Subcutaneous abdominal adipose tissue (tissue), 5 donors: ENCODE measurements at regions not wholly inside any gene's neighbourhood (a gene's known extent, or its start where the extent isn't known, plus 50 kb on each side); places are given as distances from the start of the nearest gene placed in this dataset.

ENCODE experiments used
- H3K27ac ChIP-seq: one replicate; pipeline ENCODE4 v1.7.0; 2013; ENCODE audit warnings: low read depth, mild to moderate bottlenecking, inconsistent platforms, low read length, moderate library complexity
- H3K27me3 ChIP-seq, 5 donors: one replicate each; pipeline ENCODE4 v1.7.0; 2013; ENCODE audit warnings: low read length in 5 of 5, inconsistent platforms in 1 of 5; ENCODE audit not compliant: control insufficient read depth in 5 of 5, insufficient read depth in 4 of 5
- H3K36me3 ChIP-seq, 5 donors: one replicate each; pipeline ENCODE4 v1.7.0; 2013; ENCODE audit warnings: low read length in 5 of 5; ENCODE audit not compliant: control insufficient read depth in 5 of 5, insufficient read depth in 5 of 5
- H3K4me1 ChIP-seq, 5 donors: one replicate each; pipeline ENCODE4 v1.7.0; 2013; ENCODE audit warnings: low read length in 5 of 5, mild to moderate bottlenecking in 3 of 5, moderate library complexity in 1 of 5; ENCODE audit not compliant: control insufficient read depth in 5 of 5, insufficient read depth in 5 of 5
- H3K4me3 ChIP-seq, 5 donors: one replicate each; pipeline ENCODE4 v1.7.0; 2013; ENCODE audit warnings: low read length in 5 of 5, low read depth in 1 of 5
- H3K9ac ChIP-seq, 5 donors: one replicate each; pipeline ENCODE4 v1.7.0; 2013; ENCODE audit warnings: low read length in 5 of 5, mild to moderate bottlenecking in 4 of 5, moderate library complexity in 3 of 5
- H3K9me3 ChIP-seq, 5 donors: one replicate each; pipeline ENCODE4 v1.7.0; 2013; ENCODE audit warnings: low read length in 5 of 5; ENCODE audit not compliant: control insufficient read depth in 5 of 5
- donor health status: healthy.
- donor health status: healthy.
- donor health status: healthy.
- donor health status: healthy.
- donor health status: healthy.

DNA sequence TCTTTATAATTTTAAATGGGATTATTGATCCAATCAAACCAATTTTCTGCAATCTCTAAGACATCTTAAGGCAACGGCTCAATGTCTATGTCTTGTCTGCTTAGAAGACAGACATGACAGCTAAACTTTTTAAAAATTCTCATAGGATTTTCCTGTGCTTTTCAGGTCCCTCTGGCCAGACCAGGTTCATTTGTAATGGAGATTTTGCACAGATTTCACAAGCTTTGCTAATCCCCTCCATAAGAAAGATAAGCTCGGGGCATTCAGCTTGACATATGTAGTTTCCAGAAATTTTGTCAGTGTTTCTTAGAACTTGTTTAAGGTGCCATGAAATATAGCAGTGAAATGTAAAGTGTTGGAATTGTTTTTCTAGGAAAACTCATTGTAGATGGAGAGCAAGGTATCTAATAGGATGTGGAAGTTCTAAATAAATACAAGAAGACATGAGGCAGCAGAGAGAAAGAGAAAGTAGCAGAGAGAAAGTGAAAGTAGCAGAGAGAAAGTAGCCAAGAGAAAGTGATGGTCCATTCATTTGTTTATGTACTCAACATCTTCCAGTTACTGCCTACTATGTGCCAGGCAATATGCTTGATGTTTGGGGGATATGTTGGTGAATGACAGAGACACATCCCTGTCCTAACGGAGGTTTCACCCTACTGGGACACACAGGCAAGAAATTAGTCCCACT, 219.1 kb upstream of the ARHGAP42 start:
- H3K4me1 ChIP-seq: peaks cover 0 to 7% (median 4%) of the 10 kb centered on the region in 5 donors
- H3K36me3 ChIP-seq: no peaks in the 10 kb centered on the region
- H3K4me3 ChIP-seq: no peak overlapping the region
- no peaks in the 10 kb centered on the region for H3K27me3 ChIP-seq
- peaks cover 0 to 2% (median 0%) of the 10 kb centered on the region in 5 donors for H3K9me3 ChIP-seq
- H3K9ac ChIP-seq: no peak overlapping the region
- no peak overlapping the region for H3K27ac ChIP-seq

DNA sequence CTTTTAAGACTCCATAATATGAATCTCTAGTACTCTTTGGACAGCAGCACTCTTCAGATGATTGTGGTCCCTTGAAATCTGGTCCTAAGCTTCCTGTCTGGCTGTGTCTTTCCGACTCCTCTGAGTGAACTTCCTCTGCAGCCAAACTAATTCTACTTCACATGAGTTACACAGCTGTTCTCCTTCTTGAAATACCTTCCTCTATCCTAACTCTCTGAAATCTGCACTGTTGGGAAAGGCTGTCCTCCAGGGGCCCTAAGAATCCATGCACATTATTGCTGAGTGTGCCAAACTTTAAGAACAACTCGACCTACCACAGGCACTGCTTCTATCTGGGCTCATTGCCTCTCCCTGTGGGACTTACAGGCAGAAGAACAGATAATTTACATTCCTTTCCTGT, 217.3 kb upstream of the ARHGAP42 start:
- Histone ChIP-seq H3K27ac (no peak overlapping the region), H3K4me3 (no peak overlapping the region)

DNA sequence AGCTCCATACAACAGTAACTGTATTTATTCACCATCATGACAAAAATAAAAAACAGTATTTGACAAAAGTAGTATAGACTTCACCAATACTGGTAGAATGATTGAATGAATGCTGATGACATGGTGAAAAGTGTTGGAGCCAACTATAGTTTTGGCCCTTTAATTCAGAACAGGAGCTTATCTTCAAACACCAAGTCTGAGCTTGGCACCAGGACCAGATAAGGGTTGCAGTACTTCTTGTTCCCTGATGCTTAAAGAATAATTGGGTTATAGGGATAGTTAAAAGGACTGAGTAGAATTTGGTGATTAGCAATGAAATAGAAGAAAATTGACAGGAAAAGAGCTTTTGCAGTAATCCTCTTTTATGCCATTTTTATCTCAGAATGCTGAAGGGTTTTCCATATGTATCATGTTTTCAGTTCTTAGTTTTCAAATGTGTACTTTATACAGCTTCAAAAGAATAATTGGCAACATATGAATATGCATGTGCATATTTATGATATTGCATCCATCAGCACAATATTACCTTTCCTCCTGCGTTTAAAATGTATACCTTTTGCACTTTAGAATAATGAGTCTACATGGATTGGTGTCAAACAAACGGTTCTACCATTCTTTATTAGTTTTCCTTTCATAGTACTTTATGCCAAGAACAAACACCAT, 214.2 kb upstream of the ARHGAP42 start:
- Histone ChIP-seq H3K9ac (no peak overlapping the region), H3K4me3 (no peak overlapping the region), H3K4me1 (peaks cover 0 to 7% (median 4%) of the 10 kb centered on the region in 5 donors), H3K27me3 (no peaks in the 10 kb centered on the region), H3K9me3 (peaks cover 0 to 2% (median 0%) of the 10 kb centered on the region in 5 donors), H3K36me3 (no peaks in the 10 kb centered on the region), H3K27ac (no peak overlapping the region)

More for the DNA sequence above, 217.3 kb upstream of the ARHGAP42 start:
- Histone ChIP-seq H3K9ac (no peak overlapping the region), H3K27me3 (no peaks in the 10 kb centered on the region), H3K9me3 (peaks cover 0 to 2% (median 0%) of the 10 kb centered on the region in 5 donors), H3K36me3 (no peaks in the 10 kb centered on the region), H3K4me1 (peaks cover 0 to 7% (median 4%) of the 10 kb centered on the region in 5 donors)

DNA sequence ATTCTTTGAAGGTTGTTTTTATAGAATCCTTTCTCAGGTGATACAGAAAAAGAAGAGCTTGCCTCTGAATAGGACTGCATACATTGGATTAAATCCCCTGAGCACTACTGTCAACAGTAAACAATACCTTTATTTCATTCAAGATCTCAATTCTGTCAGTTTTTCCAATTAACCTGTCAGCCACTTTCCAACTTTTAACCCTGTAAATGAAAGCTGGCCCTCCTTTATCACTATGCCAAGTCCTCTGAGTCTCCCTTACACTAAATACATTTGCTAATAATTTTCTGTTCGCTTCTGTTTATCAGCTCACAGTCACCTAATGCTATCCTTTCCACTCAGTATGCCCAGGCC, 213.7 kb upstream of the ARHGAP42 start:
- Histone ChIP-seq H3K36me3 (no peaks in the 10 kb centered on the region), H3K27me3 (no peaks in the 10 kb centered on the region), H3K9ac (no peak overlapping the region), H3K27ac (no peak overlapping the region), H3K4me1 (peaks cover 0 to 7% (median 4%) of the 10 kb centered on the region in 5 donors), H3K4me3 (no peak overlapping the region), H3K9me3 (peaks cover 0 to 2% (median 0%) of the 10 kb centered on the region in 5 donors)

DNA sequence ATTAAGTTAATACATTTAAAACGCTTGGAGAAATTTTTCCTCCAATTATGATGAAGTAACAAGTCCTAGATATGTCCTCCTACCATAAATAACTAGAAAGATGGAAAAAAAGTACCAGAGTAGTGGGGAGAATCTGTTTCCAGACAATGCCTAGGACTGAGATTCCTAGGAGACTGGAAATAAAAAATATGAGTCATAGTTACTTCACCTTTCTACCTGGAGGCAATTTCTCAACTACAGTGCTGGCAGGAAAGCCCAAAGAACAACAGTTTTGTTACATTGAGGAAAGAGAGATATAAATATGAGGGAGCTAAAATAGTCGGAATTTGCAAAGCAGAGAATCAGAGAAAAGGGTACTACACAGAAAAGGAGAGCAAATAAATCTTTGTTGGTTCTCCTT, 202.1 kb upstream of the ARHGAP42 start:
- H3K27me3 ChIP-seq: no peaks in the 10 kb centered on the region
- no peak overlapping the region for H3K27ac ChIP-seq
- no peaks in the 10 kb centered on the region for H3K4me1 ChIP-seq
- no peaks in the 10 kb centered on the region for H3K36me3 ChIP-seq
- H3K9ac ChIP-seq: no peak overlapping the region
- peaks cover 0 to 12% (median 7%) of the 10 kb centered on the region in 5 donors for H3K9me3 ChIP-seq
- no peak overlapping the region for H3K4me3 ChIP-seq

DNA sequence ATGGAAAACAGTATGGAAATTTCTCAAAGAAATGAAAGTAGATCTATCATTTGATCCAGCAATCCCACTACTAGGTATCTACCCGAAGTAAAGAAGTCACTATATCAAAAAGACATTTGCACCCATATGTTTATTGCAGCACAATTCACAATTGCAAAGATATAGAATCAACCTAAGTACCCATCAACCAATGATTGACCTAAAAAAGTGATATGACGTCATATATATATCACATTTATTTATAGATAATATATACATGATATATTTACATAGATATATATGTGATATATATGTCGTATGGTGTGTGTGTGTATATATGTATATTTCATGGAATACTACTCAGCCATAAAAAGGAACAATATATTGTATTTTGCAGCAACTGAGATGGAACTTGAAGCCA, 188.3 kb upstream of the ARHGAP42 start:
- Histone ChIP-seq H3K27me3 (no peaks in the 10 kb centered on the region), H3K4me3 (no peak overlapping the region), H3K9ac (no peak overlapping the region), H3K27ac (no peak overlapping the region), H3K9me3 (peaks cover 0 to 12% (median 0%) of the 10 kb centered on the region in 5 donors), H3K36me3 (no peaks in the 10 kb centered on the region), H3K4me1 (no peaks in the 10 kb centered on the region)

DNA sequence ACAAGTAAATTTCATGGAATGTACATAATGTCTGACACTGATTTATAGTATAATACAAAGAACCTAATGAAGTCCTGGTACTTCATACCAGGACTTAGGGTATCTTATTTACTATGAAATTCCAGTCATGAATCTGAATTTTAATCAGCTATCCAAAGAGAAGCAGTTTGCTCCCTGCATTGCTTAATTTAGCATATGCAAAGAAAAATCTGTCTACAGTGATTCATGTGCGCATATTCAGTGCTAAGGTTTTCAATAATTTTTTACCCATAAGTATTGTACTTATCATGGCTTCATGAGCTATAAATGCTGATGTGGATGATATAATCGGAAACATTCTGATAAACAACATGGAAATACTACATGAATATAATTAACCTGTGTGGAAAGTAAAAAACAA, 185.6 kb upstream of the ARHGAP42 start:
- Histone ChIP-seq H3K4me3 (no peak overlapping the region), H3K9me3 (peaks cover 0 to 10% (median 4%) of the 10 kb centered on the region in 5 donors), H3K36me3 (no peaks in the 10 kb centered on the region), H3K27me3 (no peaks in the 10 kb centered on the region), H3K27ac (no peak overlapping the region), H3K4me1 (no peaks in the 10 kb centered on the region), H3K9ac (no peak overlapping the region)

DNA sequence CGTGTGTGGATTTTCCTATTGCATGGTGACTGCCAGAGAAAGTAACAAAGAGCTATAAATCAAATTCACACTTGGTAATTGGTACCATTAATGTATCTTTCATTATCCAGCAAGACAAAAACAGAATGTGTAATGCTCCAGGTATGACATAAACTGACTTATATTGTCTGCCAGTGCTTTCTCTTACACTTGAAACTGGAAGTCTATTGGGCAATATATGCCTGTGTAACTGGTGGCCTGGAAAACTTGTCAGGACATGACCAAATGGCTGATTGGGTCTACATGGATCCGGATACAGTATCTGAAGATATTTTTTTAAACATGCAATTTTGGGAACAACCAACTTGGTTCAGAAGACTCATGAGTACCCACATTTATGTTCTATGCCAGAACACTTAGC, 174.6 kb upstream of the ARHGAP42 start:
- Histone ChIP-seq H3K4me3 (no peak overlapping the region), H3K27ac (no peak overlapping the region), H3K27me3 (no peaks in the 10 kb centered on the region), H3K4me1 (no peaks in the 10 kb centered on the region), H3K9me3 (no peaks in the 10 kb centered on the region), H3K9ac (no peak overlapping the region), H3K36me3 (no peaks in the 10 kb centered on the region)

DNA sequence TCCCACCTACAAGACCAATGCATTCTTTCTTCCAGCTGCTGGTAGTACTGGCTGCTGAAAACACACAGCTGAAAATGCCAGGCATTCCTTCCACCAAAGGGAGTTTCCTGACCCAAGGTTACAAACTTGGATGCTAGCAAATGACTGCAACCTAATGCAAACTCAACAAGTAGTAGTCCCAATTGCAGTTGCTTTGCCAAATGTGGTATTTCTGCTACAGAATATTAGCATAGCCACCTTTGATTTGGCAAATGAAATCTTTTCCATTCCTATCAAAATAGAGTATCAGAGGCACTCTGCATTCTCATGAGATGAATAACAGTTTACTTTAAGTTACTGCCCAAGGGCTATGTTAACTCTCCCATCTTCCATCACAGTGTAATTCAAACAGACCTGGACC, 172.0 kb upstream of the ARHGAP42 start:
- peaks cover 0 to 8% (median 5%) of the 10 kb centered on the region in 5 donors for H3K9me3 ChIP-seq
- no peaks in the 10 kb centered on the region for H3K4me1 ChIP-seq

DNA sequence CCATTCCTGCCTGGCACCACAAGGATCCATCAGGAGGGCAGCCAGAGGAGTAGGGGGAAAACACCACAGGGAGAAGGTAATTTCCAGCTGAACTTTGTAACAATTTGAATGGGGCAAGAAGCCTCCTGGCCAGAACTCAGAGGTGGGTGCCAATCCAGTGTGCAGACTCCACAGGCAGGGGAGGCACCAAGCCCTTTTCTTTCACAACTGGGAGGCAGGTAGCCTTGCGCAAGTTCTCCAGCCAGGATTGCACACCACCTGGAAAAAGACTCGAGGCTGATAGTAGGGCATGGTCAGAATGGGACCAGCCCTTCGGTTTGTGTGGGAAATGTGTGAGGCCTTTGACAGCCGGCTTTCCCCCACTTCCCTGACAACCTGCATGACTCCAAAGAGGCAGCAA, 161.9 kb upstream of the ARHGAP42 start:
- Histone ChIP-seq H3K36me3 (no peaks in the 10 kb centered on the region), H3K27me3 (peaks cover 0 to 4% (median 0%) of the 10 kb centered on the region in 5 donors), H3K9me3 (peaks cover 3 to 27% (median 17%) of the 10 kb centered on the region in 5 donors), H3K4me3 (no peak overlapping the region), H3K27ac (no peak overlapping the region), H3K4me1 (no peaks in the 10 kb centered on the region), H3K9ac (no peak overlapping the region)

More for the DNA sequence above, 172.0 kb upstream of the ARHGAP42 start:
- no peaks in the 10 kb centered on the region for H3K27me3 ChIP-seq
- no peak overlapping the region for H3K4me3 ChIP-seq
- H3K36me3 ChIP-seq: no peaks in the 10 kb centered on the region
- H3K27ac ChIP-seq: no peak overlapping the region
- H3K9ac ChIP-seq: no peak overlapping the region
